ENCODE measurements at regions not wholly inside any gene's neighbourhood (a gene's known extent, or its start where the extent isn't known, plus 50 kb on each side); places are given as distances from the start of the nearest gene placed in this dataset.
A peak's percentile ranks its signal among the peaks of the same experiment; 100 is the strongest.
"Not testable (repeated sequence)": the region's sequence is repeated elsewhere in the genome, so short reads cannot be mapped to it uniquely, and the experiment has no call there.

DNA sequence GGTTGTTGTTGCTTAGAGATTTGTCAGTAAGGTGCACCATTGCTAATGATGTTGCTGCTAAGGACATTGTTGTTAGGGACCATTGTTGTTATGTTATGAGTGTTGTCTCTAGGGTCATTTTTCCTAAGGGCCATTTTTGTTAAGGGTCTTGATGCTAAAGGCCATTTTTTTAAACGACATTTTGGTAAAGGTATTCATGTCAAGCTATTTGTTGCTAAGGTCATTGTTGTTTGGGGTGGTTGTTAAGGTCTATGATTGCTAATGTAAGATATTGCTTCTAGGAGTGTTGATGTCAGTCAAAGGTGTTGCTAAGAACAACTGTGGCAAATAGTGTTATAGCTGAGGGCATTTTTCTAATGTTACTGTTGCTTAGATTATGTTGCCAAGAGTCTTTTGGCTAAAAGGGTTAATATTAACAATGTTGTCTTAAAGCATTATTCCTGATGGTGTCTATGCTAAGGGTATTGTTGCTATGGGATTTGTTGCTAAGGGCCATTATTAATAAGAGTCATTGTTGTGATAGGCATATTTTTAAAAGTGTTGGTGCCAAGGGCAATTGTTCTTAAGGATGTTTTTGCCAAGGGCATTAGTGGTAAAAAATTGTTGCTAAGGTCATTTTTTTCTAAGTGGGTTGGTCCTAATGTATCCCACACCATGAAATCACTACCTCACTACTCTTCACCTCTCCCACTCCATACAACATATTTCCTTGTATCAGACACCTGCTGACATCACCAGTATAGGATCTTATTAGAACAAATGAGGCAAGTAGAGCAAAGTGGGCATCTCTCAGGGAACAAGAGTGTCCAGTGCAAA lies 56.2 kb downstream of the SPATA31A6 start:
- DNase-seq (ENCODE audit: low read depth) = not testable (repeated sequence)

DNA sequence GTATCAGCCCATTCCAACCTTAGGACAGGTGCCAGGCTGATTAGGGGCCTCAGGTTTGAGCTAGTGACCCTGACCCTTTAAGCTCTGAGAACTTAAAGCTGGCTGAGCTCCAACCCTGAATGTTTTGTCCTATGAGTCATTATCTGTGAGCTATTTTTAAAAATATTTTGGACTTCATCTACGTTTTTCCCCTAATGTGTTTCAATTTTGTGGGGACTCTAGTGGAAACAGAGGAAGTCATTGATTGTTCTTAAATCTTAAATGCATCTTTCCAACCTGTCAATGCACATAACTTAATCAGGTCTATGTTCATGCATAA lies 56.8 kb downstream of the SPATA31A6 start:
- DNase-seq (ENCODE audit: low read depth) = peak; percentile 60

DNA sequence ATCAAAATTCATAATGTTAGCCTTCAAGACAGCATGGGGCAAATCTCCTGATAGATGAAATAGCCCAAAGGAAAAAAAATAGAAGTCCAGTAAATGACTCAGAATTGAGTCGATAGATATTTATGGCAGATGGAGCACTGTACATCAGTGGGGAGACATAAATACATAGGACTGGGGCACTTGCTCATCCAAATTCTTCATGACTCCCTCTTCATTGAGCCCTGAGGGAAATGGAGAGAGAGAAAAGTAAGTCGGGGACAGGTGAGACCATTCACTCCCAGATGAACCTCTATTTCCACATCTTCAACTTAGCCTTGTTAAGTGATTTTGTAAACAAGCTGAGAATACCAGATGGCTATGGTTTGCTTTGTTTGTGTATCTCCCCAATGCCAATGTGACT lies 59.8 kb downstream of the SPATA31A6 start:
- not testable (repeated sequence) for DNase-seq (ENCODE audit: low read depth)

DNA sequence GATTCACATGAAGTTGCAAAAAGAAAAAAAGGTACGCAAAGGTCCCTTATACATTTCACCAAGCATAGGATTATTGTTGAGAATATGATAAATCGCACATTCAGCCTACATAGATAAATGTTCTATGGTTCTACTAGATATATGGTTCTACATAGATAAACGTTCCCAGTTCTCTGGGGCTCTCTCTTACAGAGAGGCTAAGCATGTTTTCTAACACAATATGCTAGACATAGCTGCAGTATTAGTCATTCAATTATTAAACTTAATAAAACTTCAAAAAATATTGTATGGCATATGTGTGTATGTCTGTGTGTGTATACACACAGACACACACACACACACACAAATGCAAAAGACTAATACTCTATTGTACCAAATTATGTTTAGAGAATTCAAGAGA lies 60.4 kb downstream of the SPATA31A6 start:
- DNase-seq (ENCODE audit: low read depth) = not testable (repeated sequence)

- not testable (repeated sequence) for DNase-seq (ENCODE audit: low read depth)
These were observed 85.3 kb downstream of the SPATA31A6 start for GRCh38 chr9:42268729-42269128.

- DNase-seq (ENCODE audit: low read depth) = not testable (repeated sequence)
These were observed 85.7 kb downstream of the SPATA31A6 start for GRCh38 chr9:42269171-42269570.

DNA sequence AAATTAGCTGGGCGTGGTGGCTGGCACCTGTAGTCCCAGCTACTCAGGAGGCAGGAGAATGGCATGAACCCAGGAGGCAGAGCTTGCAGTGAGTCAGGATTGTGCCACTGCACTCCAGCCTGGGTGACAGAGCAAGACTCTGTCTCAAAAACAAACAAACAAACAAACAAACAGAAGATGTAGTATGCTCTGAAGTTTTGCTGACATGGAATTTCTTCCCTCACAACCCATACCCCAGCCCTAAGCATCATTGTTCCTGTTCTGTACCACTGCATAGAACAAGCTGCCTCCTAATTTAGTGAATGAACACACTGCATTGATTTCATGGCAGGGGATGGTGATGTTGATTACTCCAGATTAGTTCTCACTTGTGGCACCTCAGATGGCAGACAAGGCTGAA lies 89.7 kb downstream of the SPATA31A6 start:
- not testable (repeated sequence) for DNase-seq (ENCODE audit: low read depth)

DNA sequence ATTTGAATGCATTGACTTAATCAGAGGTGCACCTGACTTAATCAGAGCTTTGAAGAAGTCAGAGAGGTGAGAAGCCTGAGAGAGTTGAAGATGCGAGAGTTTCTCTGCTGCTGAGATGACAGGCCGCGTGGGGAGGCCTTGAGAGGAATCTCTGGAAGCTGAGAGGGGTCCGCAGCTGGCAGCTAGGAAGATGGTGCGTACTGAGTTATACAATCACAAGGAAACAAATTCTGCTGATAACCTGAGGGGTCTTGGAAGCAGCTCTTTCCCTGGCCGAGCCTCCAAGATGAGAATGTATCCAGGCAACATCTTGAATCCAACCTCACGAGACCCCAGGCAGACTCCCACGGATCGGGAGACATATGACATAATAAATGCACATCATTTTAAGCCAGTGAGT lies 91.7 kb downstream of the SPATA31A6 start:
- DNase-seq (ENCODE audit: low read depth) = no peak

- DNase-seq (ENCODE audit: low read depth) = not testable (repeated sequence)
These were observed 99.2 kb downstream of the SPATA31A6 start for GRCh38 chr9:42282531-42283178.

DNA sequence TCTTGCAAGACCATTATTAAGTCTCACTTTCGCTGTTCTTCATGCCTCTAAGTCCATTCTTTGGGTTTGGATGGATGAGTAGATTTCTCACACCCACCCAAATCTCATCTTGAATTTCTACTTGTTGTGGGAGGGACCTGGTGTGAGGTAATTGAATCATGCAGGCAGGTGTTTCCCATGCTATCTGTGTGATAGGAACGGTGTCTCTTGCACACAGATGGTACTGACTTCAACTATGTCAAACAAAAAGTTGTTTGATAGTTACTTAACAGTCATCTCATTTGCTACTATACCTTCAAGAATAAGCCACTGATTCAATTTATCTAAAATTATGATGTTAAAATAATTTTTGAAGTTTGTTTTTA lies 99.7 kb downstream of the SPATA31A6 start:
- not testable (repeated sequence) for DNase-seq (ENCODE audit: low read depth)

GRCh38 chr9:42286145-42286845 lies 102.8 kb downstream of the SPATA31A6 start:
- DNase-seq (ENCODE audit: low read depth) = not testable (repeated sequence)

- DNase-seq (ENCODE audit: low read depth) = not testable (repeated sequence)
These were observed 104.8 kb downstream of the SPATA31A6 start for GRCh38 chr9:42288002-42288864.

DNA sequence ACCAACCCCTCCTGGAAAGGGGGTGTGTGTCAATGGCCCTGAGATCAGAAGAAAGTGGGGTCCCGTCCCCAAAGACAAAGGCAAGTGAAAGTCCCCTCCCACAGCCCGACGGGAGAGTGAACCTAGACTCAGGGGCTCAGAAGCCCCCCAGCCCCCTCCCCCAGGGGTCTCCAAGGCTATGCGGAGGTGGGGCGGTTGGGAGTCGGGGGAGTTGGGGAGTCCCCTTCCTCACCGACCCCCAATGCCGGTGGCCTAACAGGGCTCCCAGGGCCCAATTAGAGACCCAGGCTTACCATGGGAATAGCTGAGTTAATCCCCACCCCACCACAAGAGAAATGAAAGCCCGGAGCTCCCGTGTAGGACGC lies 105.4 kb downstream of the SPATA31A6 start:
- not testable (repeated sequence) for DNase-seq (ENCODE audit: low read depth)

DNA sequence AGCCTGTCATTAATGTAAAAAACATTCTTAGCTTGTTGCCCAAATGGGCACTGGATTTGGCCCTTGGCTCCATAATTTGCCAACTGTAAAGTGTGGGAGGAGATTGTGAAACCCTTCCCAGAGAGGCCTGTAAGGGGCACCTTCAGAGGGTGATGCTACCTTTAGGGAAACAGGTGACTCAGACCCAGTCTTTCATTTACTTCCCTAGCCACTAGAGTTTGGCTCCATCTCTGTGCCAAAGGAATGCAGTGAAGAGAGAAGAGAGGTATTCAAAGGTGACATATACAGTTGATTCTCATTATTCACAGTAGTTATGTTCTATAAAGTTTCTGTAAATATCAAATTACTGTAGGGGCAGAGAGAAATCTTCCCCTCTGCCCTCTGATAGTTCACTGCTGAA lies 116.7 kb downstream of the SPATA31A6 start:
- not testable (repeated sequence) for DNase-seq (ENCODE audit: low read depth)

GRCh38 chr9:42306625-42307024 lies 123.2 kb downstream of the SPATA31A6 start:
- DNase-seq (ENCODE audit: low read depth) = not testable (repeated sequence)

DNA sequence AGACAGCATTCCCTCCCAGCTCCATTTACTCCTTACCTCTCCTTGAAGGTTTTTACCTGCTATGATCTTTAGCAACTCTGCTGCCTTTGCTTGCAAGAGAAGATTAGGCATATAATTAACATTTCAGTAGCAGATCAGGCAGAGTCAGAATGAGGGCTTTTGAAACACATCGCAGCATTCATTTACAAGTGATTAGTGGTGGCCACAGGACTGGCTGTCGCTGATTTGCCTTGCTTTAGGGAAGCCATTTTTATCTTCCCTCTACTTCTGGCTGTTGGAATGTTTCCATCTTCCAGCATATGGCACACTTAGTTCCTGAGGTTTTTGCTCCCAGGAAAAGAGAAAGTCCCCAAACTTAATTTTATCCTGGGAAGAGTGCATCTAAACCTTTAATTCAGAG lies 124.0 kb downstream of the SPATA31A6 start:
- DNase-seq (ENCODE audit: low read depth) = not testable (repeated sequence)

DNA sequence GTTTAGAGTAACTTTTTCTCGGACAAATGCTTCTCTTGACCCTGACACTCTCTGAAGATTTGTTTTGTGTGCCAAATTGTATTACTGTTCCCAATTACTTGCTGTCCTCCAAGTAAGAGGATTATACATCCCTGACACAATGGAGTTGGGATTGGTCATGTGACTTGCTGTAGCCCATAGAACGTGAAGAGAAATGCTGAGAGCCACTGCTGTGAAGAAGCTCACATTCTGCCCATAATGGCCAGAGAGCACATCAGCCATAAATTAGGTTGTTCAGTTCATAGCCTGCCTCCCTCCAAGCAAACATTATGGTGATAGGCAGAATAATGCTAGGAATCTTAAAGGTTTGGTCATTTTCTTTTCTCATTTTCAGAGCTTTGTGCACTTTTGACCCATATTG lies 127.5 kb downstream of the SPATA31A6 start:
- DNase-seq (ENCODE audit: low read depth) = not testable (repeated sequence)

DNA sequence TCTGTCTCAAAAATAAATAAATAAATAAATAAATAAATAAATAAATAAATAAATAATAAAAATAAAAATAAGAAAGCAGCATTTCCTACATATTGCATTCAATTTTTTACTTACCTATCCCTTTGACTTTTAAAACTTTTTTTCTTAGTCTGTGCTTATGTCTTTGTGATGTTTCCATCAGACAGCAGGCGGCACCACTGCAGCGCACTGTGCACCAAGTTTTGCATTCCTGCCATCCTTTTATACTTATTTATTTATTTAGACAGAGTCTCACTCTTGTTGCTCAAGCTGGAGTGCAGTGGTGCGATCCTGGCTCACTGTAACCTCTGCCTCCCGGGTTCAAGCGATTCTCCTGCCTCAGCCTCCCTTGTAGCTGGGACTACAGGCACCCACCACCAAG lies 132.6 kb downstream of the SPATA31A6 start:
- not testable (repeated sequence) for DNase-seq (ENCODE audit: low read depth)

DNA sequence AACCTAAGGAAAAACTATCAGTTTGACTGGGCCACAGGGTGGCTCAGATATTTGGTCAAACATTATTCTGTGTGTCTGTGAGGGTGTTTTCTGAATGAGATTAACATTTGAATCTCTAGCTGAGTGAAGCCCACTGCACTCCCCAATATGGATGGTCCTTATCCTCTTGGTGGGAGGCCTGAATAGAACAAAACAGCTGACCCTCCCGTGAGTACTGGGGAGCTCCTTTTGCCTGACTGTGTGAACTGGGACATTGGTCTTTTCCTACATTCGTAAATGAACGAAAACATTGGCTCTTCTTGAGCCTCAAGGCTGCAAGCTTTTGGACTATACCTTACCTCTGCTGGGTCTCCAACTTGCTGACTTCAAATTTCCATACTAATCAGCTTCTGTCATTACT lies 134.2 kb downstream of the SPATA31A6 start:
- not testable (repeated sequence) for DNase-seq (ENCODE audit: low read depth)

- peak; percentile 22 for DNase-seq (ENCODE audit: low read depth)
These were observed 139.8 kb downstream of the SPATA31A6 start for GRCh38 chr9:42323084-42323809.

DNA sequence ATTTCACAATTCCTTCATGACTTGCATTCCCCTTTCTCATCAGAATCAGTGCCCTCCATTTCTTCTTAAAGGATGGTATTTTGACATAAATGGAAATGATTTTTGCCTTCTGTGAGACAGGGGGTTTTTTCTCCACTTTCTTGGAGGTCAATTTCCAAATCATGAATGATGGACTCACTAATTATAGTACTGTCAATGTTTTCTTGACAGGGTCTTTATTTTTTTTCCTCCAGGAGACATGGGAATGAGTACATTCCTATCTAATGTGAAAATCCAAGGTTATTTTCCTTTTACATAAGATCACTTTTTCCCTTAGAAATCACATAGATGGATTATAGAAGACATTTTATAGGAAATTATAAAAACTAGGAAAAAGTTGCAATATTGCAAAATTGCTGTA lies 141.7 kb downstream of the SPATA31A6 start:
- DNase-seq (ENCODE audit: low read depth) = not testable (repeated sequence)
